Endothelial cell of umbilical vein (primary cell): ENCODE measurements at regions not wholly inside any gene's neighbourhood (a gene's known extent, or its start where the extent isn't known, plus 50 kb on each side); places are given as distances from the start of the nearest gene placed in this dataset.

ENCODE experiments used
- EZH2 ChIP-seq: IDR thresholded peaks from 2 replicates; pipeline ENCODE4 v1.6.1; 2012; ENCODE audit warnings: borderline replicate concordance, low read depth, mild to moderate bottlenecking, moderate library complexity, low read length, inconsistent platforms; ENCODE audit not compliant: severe bottlenecking
- FOS ChIP-seq: IDR thresholded peaks from 2 replicates; pipeline ENCODE4 v1.6.1; 2011; ENCODE audit warnings: mild to moderate bottlenecking, low read length, moderate library complexity, borderline replicate concordance; ENCODE audit not compliant: insufficient read depth
- GATA2 ChIP-seq: IDR thresholded peaks from 2 replicates; pipeline ENCODE4 v1.7.0; 2011; ENCODE audit warnings: low read depth, mild to moderate bottlenecking, moderate library complexity, mixed read lengths, low read length; ENCODE audit not compliant: insufficient read length, insufficient read depth
- JUN ChIP-seq: IDR thresholded peaks from 2 replicates; pipeline ENCODE4 v1.6.1; 2011; ENCODE audit warnings: borderline replicate concordance, low read depth; ENCODE audit not compliant: insufficient read length, insufficient read depth
- MAX ChIP-seq: IDR thresholded peaks from 2 replicates; pipeline ENCODE4 v1.6.1; 2011; ENCODE audit not compliant: insufficient read depth, insufficient read length
- MYC ChIP-seq: IDR thresholded peaks from one replicate; pipeline ENCODE4 v1.6.1; 2011; ENCODE audit warnings: mild to moderate bottlenecking, low read depth, low read length
- POLR2A ChIP-seq: IDR thresholded peaks from 2 replicates; pipeline ENCODE4 v1.6.1; 2012; ENCODE audit warnings: low read depth, mild to moderate bottlenecking, control low read depth, low read length
- POLR2AphosphoS5 ChIP-seq: IDR thresholded peaks from 2 replicates; pipeline ENCODE4 v1.6.1; 2012; ENCODE audit warnings: low read depth, mild to moderate bottlenecking, control low read depth, low read length, moderate library complexity; ENCODE audit not compliant: insufficient read depth
- TF ChIP-seq, protein P1 (sequence below), 2 donors: IDR thresholded peaks; 1 replicate in 1 of 2; 2 replicates in 1 of 2; pipeline ENCODE4 v1.5.1; 2011; ENCODE audit warnings: low read length in 2 of 2, mild to moderate bottlenecking in 2 of 2, moderate library complexity in 2 of 2, control low read depth in 1 of 2, inconsistent platforms in 1 of 2, low read depth in 1 of 2; ENCODE audit not compliant: insufficient read depth in 1 of 2; ENCODE audit errors: extremely low read depth in 1 of 2

GRCh38 chr5:84614906-84615305, 230.2 kb upstream of the EDIL3 start:
- TF ChIP-seq, protein P1, sequence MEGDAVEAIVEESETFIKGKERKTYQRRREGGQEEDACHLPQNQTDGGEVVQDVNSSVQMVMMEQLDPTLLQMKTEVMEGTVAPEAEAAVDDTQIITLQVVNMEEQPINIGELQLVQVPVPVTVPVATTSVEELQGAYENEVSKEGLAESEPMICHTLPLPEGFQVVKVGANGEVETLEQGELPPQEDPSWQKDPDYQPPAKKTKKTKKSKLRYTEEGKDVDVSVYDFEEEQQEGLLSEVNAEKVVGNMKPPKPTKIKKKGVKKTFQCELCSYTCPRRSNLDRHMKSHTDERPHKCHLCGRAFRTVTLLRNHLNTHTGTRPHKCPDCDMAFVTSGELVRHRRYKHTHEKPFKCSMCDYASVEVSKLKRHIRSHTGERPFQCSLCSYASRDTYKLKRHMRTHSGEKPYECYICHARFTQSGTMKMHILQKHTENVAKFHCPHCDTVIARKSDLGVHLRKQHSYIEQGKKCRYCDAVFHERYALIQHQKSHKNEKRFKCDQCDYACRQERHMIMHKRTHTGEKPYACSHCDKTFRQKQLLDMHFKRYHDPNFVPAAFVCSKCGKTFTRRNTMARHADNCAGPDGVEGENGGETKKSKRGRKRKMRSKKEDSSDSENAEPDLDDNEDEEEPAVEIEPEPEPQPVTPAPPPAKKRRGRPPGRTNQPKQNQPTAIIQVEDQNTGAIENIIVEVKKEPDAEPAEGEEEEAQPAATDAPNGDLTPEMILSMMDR (IDR thresholded peaks at IDR 0.05; ENCODE audit: extremely low read depth in 1 of 2, insufficient read depth in 1 of 2, low read depth in 1 of 2, low read length in 2 of 2) = no peak
- no peak for TF ChIP-seq POLR2A
- no peak for TF ChIP-seq MAX
- no peak for TF ChIP-seq POLR2AphosphoS5
- TF ChIP-seq GATA2 = no peak
- no peak for TF ChIP-seq EZH2
- no peak for TF ChIP-seq JUN
- no peak for TF ChIP-seq MYC
- no peak for TF ChIP-seq FOS
